Type B pancreatic cell (in vitro differentiated cells): ENCODE measurements at regions not wholly inside any gene's neighbourhood (a gene's known extent, or its start where the extent isn't known, plus 50 kb on each side); places are given as distances from the start of the nearest gene placed in this dataset.

Source experiments
- DNase-seq: peaks from one replicate; pipeline ENCODE4 v3.0.0; 2021; ENCODE audit warnings: mixed read lengths; ENCODE audit not compliant: unreplicated experiment; ENCODE audit errors: extremely low spot score
- H3K27ac Mint-ChIP-seq: 2 replicates; pipeline ENCODE4 v1.8.0; 2021; ENCODE audit warnings: mild to moderate bottlenecking, mixed read lengths
- H3K27me3 Mint-ChIP-seq: 2 replicates; pipeline ENCODE4 v1.8.0; 2021; ENCODE audit warnings: mixed read lengths
- H3K36me3 Mint-ChIP-seq: 2 replicates; pipeline ENCODE4 v1.8.0; 2021; ENCODE audit warnings: mixed read lengths
- H3K4me1 Mint-ChIP-seq: one replicate; pipeline ENCODE4 v1.8.0; 2021; ENCODE audit warnings: mixed read lengths; ENCODE audit not compliant: unreplicated experiment
- H3K4me3 Mint-ChIP-seq: 2 replicates; pipeline ENCODE4 v1.8.0; 2021; ENCODE audit warnings: mild to moderate bottlenecking, mixed read lengths
- H3K9me3 Mint-ChIP-seq: 2 replicates; pipeline ENCODE4 v1.8.0; 2021; ENCODE audit warnings: mixed read lengths
- TF ChIP-seq, protein P1 (sequence below): fragments of 200-600 bp; sonication (generic); conservative IDR thresholded peaks from 2 replicates; pipeline ENCODE4 v1.5.0; 2021; ENCODE audit warnings: antibody characterized with exemption, mild to moderate bottlenecking

DNA sequence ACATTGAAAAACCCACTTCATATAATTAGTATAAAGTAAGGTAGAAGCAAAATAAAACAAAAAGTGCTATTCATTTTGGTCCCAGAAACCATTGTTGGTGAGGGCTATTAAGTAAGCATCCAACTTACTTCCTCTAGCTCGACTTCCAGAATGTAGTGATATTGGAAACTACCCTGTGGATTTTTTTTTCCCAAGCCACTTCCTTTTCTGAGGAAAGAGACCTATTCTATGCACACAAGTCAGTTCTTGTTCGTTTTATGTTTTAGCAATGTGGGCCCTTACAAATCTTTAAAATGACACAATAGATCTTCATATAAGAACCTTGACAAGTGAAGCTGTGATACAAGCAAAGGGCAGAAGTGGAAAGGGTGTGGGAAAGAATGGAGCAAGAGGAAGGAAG lies 402.0 kb upstream of the TBL1XR1 start:
- no peaks in the 10 kb centered on the region for H3K36me3 Mint-ChIP-seq
- no peaks in the 10 kb centered on the region for H3K9me3 Mint-ChIP-seq
- no peak for DNase-seq
- TF ChIP-seq, protein P1, sequence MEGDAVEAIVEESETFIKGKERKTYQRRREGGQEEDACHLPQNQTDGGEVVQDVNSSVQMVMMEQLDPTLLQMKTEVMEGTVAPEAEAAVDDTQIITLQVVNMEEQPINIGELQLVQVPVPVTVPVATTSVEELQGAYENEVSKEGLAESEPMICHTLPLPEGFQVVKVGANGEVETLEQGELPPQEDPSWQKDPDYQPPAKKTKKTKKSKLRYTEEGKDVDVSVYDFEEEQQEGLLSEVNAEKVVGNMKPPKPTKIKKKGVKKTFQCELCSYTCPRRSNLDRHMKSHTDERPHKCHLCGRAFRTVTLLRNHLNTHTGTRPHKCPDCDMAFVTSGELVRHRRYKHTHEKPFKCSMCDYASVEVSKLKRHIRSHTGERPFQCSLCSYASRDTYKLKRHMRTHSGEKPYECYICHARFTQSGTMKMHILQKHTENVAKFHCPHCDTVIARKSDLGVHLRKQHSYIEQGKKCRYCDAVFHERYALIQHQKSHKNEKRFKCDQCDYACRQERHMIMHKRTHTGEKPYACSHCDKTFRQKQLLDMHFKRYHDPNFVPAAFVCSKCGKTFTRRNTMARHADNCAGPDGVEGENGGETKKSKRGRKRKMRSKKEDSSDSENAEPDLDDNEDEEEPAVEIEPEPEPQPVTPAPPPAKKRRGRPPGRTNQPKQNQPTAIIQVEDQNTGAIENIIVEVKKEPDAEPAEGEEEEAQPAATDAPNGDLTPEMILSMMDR: no peak
- no peak overlapping the region for H3K4me3 Mint-ChIP-seq
- no peak overlapping the region for H3K27ac Mint-ChIP-seq
- no peaks in the 10 kb centered on the region for H3K27me3 Mint-ChIP-seq
- peaks cover 71% of the 10 kb centered on the region for H3K4me1 Mint-ChIP-seq

DNA sequence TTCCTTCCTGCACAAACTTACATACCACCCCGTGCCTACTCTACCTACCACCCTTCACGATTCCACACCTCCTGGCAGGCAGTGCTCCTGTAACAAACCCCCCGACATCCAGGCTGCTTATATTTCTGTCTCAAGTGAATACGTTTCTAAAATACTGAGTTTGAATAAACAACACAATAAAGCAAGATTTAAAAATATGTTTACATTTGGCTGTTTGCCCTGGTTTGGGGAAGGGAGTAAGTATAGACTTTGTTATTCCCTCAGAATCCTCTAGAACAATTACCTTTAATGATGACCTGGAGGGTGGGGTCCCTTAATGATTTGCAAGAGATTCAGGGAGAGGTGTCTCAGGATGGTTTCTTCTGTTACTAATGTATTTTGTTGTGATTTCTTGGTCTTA lies 402.6 kb upstream of the TBL1XR1 start:
- TF ChIP-seq, protein P1: no peak
- DNase-seq: no peak
- Mint-ChIP-seq H3K9me3 (peaks cover 1% of the 10 kb centered on the region), H3K27me3 (no peaks in the 10 kb centered on the region), H3K4me1 (peaks cover 66% of the 10 kb centered on the region), H3K4me3 (no peak overlapping the region), H3K36me3 (peaks cover under 1% of the 10 kb centered on the region), H3K27ac (no peak overlapping the region)

DNA sequence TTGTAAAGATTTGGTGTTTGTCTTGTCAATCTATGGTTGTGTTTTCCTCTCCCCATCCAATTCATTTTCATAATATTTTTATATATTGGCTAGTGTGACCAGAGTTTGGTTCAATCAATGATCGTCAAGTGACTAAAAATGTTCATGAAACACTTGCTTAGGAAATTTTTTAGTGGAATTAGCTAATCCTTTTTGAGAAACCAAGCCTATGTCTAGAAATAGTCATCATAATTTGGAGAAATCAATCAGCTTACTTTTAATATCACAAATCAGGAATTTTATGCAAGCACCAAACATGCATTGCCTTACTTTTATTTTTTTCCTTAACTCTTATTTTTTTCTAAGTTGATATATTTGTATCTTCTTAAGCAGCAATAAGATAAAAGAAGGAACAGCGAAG lies 403.1 kb upstream of the TBL1XR1 start:
- Mint-ChIP-seq H3K36me3 (peaks cover 4% of the 10 kb centered on the region), H3K27ac (no peak overlapping the region), H3K4me1 (peaks cover 65% of the 10 kb centered on the region), H3K27me3 (no peaks in the 10 kb centered on the region), H3K4me3 (no peak overlapping the region), H3K9me3 (peaks cover 5% of the 10 kb centered on the region)
- TF ChIP-seq, protein P1: no peak
- DNase-seq: no peak

DNA sequence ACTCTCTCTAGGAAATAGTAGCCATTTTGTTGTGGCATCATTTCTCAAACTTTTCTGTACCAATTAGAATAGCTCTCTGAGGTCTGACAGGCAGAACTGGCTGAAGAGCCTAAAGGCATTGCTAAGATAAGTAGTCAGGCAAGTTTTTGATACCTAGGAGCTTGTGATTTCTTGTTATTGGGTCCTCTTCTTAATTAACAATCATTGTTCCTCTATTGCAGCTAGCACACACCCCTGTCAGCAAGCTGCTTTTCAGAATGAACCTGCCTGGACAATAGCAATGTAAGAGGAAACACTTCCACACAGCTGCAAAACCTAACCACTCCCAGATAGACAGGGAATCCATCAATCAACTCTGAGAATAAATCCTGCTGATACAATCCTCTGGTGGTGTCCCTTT lies 403.9 kb upstream of the TBL1XR1 start:
- Mint-ChIP-seq H3K27ac (peak overlapping the region; percentile 41), H3K36me3 (peaks cover 4% of the 10 kb centered on the region), H3K4me1 (peaks cover 59% of the 10 kb centered on the region), H3K27me3 (no peaks in the 10 kb centered on the region), H3K9me3 (peaks cover 5% of the 10 kb centered on the region), H3K4me3 (peak overlapping the region; percentile 48)
- no peak for DNase-seq
- TF ChIP-seq, protein P1: no peak

DNA sequence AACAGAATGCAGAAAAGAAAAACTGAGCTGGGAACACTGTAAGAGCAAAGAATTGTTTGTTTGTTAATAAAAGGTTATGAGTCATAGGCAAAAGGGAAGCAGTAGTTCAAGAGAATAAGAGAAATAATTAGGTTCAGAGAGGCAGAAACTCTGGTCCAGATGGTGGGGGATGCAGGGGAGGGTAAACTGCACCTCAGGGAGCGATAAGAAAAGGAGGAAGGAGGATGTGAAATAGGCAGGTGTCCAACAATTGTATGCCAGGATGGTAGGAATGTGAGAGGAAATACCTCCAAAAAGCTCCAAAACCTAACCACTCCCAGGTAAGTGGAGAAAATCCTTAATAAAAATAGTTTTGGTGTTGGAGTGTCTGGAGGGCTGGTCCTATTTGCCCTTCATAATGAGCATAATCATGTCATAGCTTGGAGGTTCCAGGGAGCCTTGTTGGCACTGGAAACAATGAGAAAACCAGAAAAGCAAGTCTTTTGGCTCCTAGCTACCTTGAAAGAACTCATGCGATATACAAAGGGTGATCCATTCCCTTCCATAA lies 405.4 kb upstream of the TBL1XR1 start:
- Mint-ChIP-seq H3K4me1 (peaks cover 55% of the 10 kb centered on the region), H3K27ac (peak overlapping the region; percentile 86)

More for the DNA sequence above, 405.4 kb upstream of the TBL1XR1 start:
- H3K27me3 Mint-ChIP-seq: no peaks in the 10 kb centered on the region
- no peak for DNase-seq
- H3K9me3 Mint-ChIP-seq: peaks cover 5% of the 10 kb centered on the region
- H3K4me3 Mint-ChIP-seq: peak overlapping the region; percentile 3
- TF ChIP-seq, protein P1: no peak
- peaks cover 4% of the 10 kb centered on the region for H3K36me3 Mint-ChIP-seq
